Transverse colon (tissue), 4 donors: ENCODE measurements at regions not wholly inside any gene's neighbourhood (a gene's known extent, or its start where the extent isn't known, plus 50 kb on each side); places are given as distances from the start of the nearest gene placed in this dataset.
A peak's percentile ranks its signal among the peaks of the same experiment; 100 is the strongest.

Experiments used
- DNase-seq: peaks from one replicate; pipeline ENCODE4 v3.0.0-alpha.2; 2019
- H3K27ac ChIP-seq, 4 donors: fragments of 200-600 bp; sonication (generic); 2 replicates each; pipeline ENCODE4 v1.5.1; 2016 to 2018; ENCODE audit warnings: inconsistent platforms in 4 of 4
- H3K27me3 ChIP-seq: fragments of 200-600 bp; sonication (generic); 2 replicates; pipeline ENCODE4 v1.5.1; 2017; ENCODE audit warnings: inconsistent platforms
- H3K36me3 ChIP-seq, 4 donors: fragments of 200-600 bp; sonication (generic); 2 replicates each; pipeline ENCODE4 v1.5.1; 2017 to 2019; ENCODE audit warnings: inconsistent platforms in 4 of 4
- H3K4me1 ChIP-seq, 4 donors: fragments of 200-600 bp; sonication (generic); 2 replicates each; pipeline ENCODE4 v1.5.1; 2017 to 2020; ENCODE audit warnings: inconsistent platforms in 4 of 4
- H3K4me3 ChIP-seq, 4 donors: fragments of 200-600 bp; sonication (generic); 1 replicate in 1 of 4; 2 replicates in 3 of 4; pipeline versions ENCODE4 v1.5.1 to v1.6.1; 2017 to 2019; ENCODE audit warnings: inconsistent platforms in 4 of 4
- H3K9me3 ChIP-seq, 2 donors: fragments of 200-600 bp; sonication (generic); 2 replicates each; pipeline ENCODE4 v1.5.1; 2017 to 2019; ENCODE audit warnings: inconsistent platforms in 2 of 2
- CTCF ChIP-seq, 5 experiments: fragments of 200-600 bp in 3 of 5; fragments of 450-650 bp in 2 of 5; sonication (generic) in 3 of 5; IDR thresholded peaks; 1 replicate in 2 of 5; 2 replicates in 3 of 5; pipeline ENCODE4 v1.5.1; 2016 to 2017; ENCODE audit warnings: antibody characterized with exemption in 5 of 5, inconsistent platforms in 3 of 5, mild to moderate bottlenecking in 2 of 5, moderate library complexity in 1 of 5
- EP300 ChIP-seq: sonication (generic); formaldehyde crosslinking; IDR thresholded peaks from one replicate; pipeline ENCODE4 v1.6.1; 2017; ENCODE audit warnings: antibody characterized with exemption, low read depth
- POLR2A ChIP-seq: fragments of 450-650 bp; IDR thresholded peaks from one replicate; pipeline ENCODE4 v1.6.1; 2016; ENCODE audit warnings: antibody characterized with exemption, mild to moderate bottlenecking, moderate library complexity
- POLR2AphosphoS5 ChIP-seq, 3 donors: sonication (generic); formaldehyde crosslinking; IDR thresholded peaks; one replicate each; pipeline ENCODE4 v1.6.1; 2016; ENCODE audit warnings: antibody characterized with exemption in 3 of 3
- WGBS, 2 donors: methylation state at CpG; one replicate each; pipeline ENCODE4 v1.1.5; 2018; ENCODE audit warnings: low coverage in 1 of 2; 5-methylcytosine and 5-hydroxymethylcytosine counted together
- in situ Hi-C, 4 donors: fragments of 200-750 bp; cut with MboI; loops; one replicate each; pipeline versions ENCODE4 v1.15.0 to v1.15.1; 2017; ENCODE audit warnings: low sequenced_read_pairs in 3 of 4, low pct_ligation_motif_present in 1 of 4, low pct_unique_long_range_greater_than_20kb in 1 of 4
- intact Hi-C: fragments of 100-400 bp; cut with DNase I; formaldehyde crosslinking; loops from one replicate; pipeline ENCODE4 v1.15.1; 2023; ENCODE audit warnings: low total_unique reads

- 67 to 74% methylated on average over 5 to 8 of the region's 8 CpGs for WGBS, 2 donors
- no peak for TF ChIP-seq POLR2AphosphoS5 (IDR thresholded peaks at IDR 0.05)
- TF ChIP-seq POLR2A, result no peak
- TF ChIP-seq EP300, result no peak
- no peak for TF ChIP-seq CTCF (IDR thresholded peaks at IDR 0.05)
These were observed 212.4 kb upstream of the LRFN2 start for GRCh38 chr6:40799296-40800140.

GRCh38 chr6:40798069-40798770, 211.1 kb upstream of the LRFN2 start:
- no peaks in the 10 kb centered on the region for H3K27me3 ChIP-seq
- WGBS, 2 donors, result 84 to 100% methylated on average over 1 to 7 of the region's 7 CpGs
- TF ChIP-seq CTCF (IDR thresholded peaks at IDR 0.05) (no peak), POLR2AphosphoS5 (IDR thresholded peaks at IDR 0.05) (no peak), EP300 (no peak), POLR2A (no peak)
- intact Hi-C loops (no loop called here), in situ Hi-C loops (no loop called here)
- H3K27ac ChIP-seq, result no peak overlapping the region
- no peaks in the 10 kb centered on the region for H3K36me3 ChIP-seq
- no peak for DNase-seq
- no peaks in the 10 kb centered on the region for H3K9me3 ChIP-seq
- peaks cover 0 to under 1% (median 0%) of the 10 kb centered on the region in 4 donors for H3K4me1 ChIP-seq
- H3K4me3 ChIP-seq, result no peak overlapping the region

More at GRCh38 chr6:40799296-40800140, 212.4 kb upstream of the LRFN2 start:
- Histone ChIP-seq H3K4me3 (no peak overlapping the region), H3K36me3 (no peaks in the 10 kb centered on the region), H3K9me3 (no peaks in the 10 kb centered on the region), H3K4me1 (peaks cover 0 to 10% (median 5%) of the 10 kb centered on the region in 4 donors), H3K27ac (peak overlapping the region in 1 of 4 donors; percentile 16), H3K27me3 (no peaks in the 10 kb centered on the region)
- intact Hi-C loops (no loop called here), in situ Hi-C loops (loop anchor here in 2 of 4 donors (25.0 kb wide), 1 partner anchor 462 kb away; no protein-coding TSS in a partner anchor)
- DNase-seq, result no peak

- no peaks in the 10 kb centered on the region for H3K36me3 ChIP-seq
- WGBS, 2 donors, result 58 to 76% methylated on average over 2 to 14 of the region's 14 CpGs
- H3K4me3 ChIP-seq, result no peak overlapping the region
- in situ Hi-C loops, result no loop called here
- DNase-seq, result no peak
- intact Hi-C loops, result no loop called here
- no peak overlapping the region for H3K27ac ChIP-seq
- no peaks in the 10 kb centered on the region for H3K9me3 ChIP-seq
- TF ChIP-seq EP300, result no peak
- TF ChIP-seq CTCF (IDR thresholded peaks at IDR 0.05), result no peak
- no peak for TF ChIP-seq POLR2A
- TF ChIP-seq POLR2AphosphoS5 (IDR thresholded peaks at IDR 0.05), result no peak
- H3K27me3 ChIP-seq, result no peaks in the 10 kb centered on the region
- H3K4me1 ChIP-seq, result no peaks in the 10 kb centered on the region
These were observed 209.4 kb upstream of the LRFN2 start for GRCh38 chr6:40796260-40797221.
